Retinal pigment epithelial cell (primary cell): ENCODE measurements at regions not wholly inside any gene's neighbourhood (a gene's known extent, or its start where the extent isn't known, plus 50 kb on each side); places are given as distances from the start of the nearest gene placed in this dataset.

ENCODE experiments used
- DNase-seq: peaks from one replicate; pipeline ENCODE4 v3.0.0-alpha.2; 2010; ENCODE audit warnings: low read depth
- H3K4me3 ChIP-seq: 2 replicates; pipeline ENCODE4 v1.5.1; 2011; ENCODE audit warnings: mild to moderate bottlenecking, low read length, control low read depth, moderate library complexity
- CTCF ChIP-seq: conservative IDR thresholded peaks from 2 replicates; pipeline ENCODE4 v1.5.1; 2011; ENCODE audit warnings: low read depth, low read length, control low read depth, inconsistent platforms

GRCh38 chr14:82647088-82647810, 1113.6 kb upstream of the SEL1L start:
- no peak for DNase-seq
- TF ChIP-seq CTCF, result no peak
- H3K4me3 ChIP-seq, result no peak overlapping the region

- no peak overlapping the region for H3K4me3 ChIP-seq
- TF ChIP-seq CTCF, result no peak
- no peak for DNase-seq
Observed at GRCh38 chr14:82655770-82656169, 1122.1 kb upstream of the SEL1L start.

DNA sequence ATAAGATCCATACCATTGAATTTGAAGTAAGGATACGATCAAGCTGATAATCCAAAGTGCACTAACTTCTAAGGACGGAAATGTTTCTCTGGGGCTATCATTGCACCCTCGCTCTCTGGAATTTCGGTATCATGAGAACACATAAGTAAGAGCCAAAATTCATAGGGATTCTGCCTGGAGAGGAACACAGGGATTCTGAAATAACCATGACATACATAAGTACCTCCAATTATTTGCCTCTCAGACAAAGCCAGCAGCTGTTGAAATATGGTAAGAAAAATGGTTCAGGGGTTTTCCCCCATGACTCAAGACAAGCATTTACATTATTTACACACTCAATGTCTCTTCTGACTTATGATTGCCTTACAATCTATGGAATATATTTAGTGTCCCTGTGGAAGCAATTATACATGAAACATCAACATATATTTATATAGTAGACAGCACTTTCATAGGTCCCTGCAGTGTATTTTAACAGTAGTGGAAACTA, 1123.6 kb upstream of the SEL1L start:
- H3K4me3 ChIP-seq, result no peak overlapping the region
- no peak for DNase-seq
- no peak for TF ChIP-seq CTCF

- no peak for DNase-seq
- TF ChIP-seq CTCF, result no peak
- H3K4me3 ChIP-seq, result no peak overlapping the region
Observed at GRCh38 chr14:82661258-82661657, 1127.6 kb upstream of the SEL1L start.

DNA sequence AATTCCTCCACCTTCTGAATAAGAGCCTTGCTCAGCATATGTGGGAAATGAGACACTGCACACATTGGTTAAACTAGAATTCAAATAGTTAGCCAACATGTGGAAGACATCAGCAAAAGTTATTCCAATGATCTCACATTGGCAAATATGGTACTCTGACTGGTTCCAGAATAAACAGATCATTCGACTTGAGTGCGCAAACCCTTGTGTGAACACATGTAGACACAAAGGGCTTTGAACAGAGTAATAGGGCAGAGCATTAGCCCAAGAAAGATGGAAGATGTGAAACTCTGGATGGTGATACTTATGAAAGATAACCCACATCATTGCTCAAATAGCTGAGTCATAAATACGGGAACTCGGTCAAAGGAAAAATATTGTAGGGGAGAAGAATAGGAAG, 1133.4 kb upstream of the SEL1L start:
- DNase-seq, result no peak
- H3K4me3 ChIP-seq, result no peak overlapping the region
- no peak for TF ChIP-seq CTCF

DNA sequence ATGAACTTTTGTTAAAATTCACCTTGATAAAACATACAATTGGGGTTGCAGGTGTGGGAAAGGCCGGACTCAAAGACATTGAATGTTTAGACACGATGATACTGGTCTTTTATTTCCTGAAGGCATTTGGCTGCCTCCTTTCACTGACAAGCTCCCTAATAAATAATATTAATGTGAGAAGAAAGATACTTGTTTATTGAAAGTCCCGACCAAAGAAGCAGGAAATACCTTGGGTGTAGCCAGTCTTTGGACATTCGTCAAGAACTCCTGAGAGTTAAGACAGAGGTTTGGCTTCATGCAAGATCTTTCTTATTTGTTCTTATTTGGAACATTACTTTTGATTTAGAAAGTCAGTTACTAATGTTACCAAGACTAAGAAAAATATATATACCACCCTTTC, 1133.8 kb upstream of the SEL1L start:
- no peak for DNase-seq
- H3K4me3 ChIP-seq, result no peak overlapping the region
- TF ChIP-seq CTCF, result no peak

DNA sequence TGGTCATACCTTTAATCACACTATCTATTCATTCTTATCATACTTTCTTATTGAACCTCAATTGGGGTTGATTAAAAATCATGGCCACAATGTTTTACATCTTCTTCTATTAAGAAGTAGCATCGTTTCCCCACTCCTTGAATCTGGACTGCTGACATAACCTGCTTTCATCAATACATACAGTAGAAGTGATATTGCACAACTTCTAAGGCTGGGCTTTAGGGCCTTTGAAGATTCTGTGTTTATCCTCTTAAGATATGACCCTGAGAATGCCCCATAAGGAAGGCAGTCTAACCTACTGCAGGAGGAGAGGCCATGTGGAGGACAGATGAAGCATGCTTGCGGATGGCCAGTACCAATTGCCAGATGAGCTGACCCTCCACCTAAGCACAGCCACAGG, 1142.8 kb upstream of the SEL1L start:
- no peak overlapping the region for H3K4me3 ChIP-seq
- TF ChIP-seq CTCF, result no peak

More for the DNA sequence above, 1142.8 kb upstream of the SEL1L start:
- no peak for DNase-seq
